Ovary (tissue), 7 donors: ENCODE measurements at regions not wholly inside any gene's neighbourhood (a gene's known extent, or its start where the extent isn't known, plus 50 kb on each side); places are given as distances from the start of the nearest gene placed in this dataset.

Experiments
- DNase-seq, 5 donors: peaks; one replicate each; pipeline ENCODE4 v3.0.0-alpha.2; 2019 to 2020
- H3K27ac ChIP-seq, 2 donors: fragments of 200-600 bp; one replicate each; pipeline versions ENCODE4 v1.5.1 to v1.8.0; 2019 to 2022
- H3K27me3 ChIP-seq: fragments of 200-600 bp; one replicate; pipeline ENCODE4 v1.8.0; 2022
- H3K36me3 ChIP-seq: fragments of 200-600 bp; sonication (generic); one replicate; pipeline ENCODE4 v1.5.1; 2019
- H3K4me1 ChIP-seq: one replicate; pipeline ENCODE4 v1.8.1; 2013; ENCODE audit warnings: mild to moderate bottlenecking, moderate library complexity; ENCODE audit not compliant: insufficient read depth
- H3K4me3 ChIP-seq: fragments of 200-600 bp; sonication (generic); one replicate; pipeline ENCODE4 v1.5.1; 2017
- H3K9me3 ChIP-seq, 2 donors: fragments of 200-600 bp in 1 of 2; sonication (generic) in 1 of 2; one replicate each; pipeline versions ENCODE4 v1.5.1 to v1.8.1; 2013 to 2019; ENCODE audit warnings: mild to moderate bottlenecking in 1 of 2, moderate library complexity in 1 of 2
- EP300 ChIP-seq: sonication (generic); formaldehyde crosslinking; IDR thresholded peaks from one replicate; pipeline ENCODE4 v1.6.1; 2017; ENCODE audit warnings: antibody characterized with exemption
- POLR2A ChIP-seq: fragments of 450-650 bp; IDR thresholded peaks from one replicate; pipeline ENCODE4 v1.6.1; 2017; ENCODE audit warnings: antibody characterized with exemption, mild to moderate bottlenecking, moderate library complexity
- WGBS, 3 donors: extraction: QIAGEN DNeasy Blood & Tissue Kit in 1 of 3; methylation state at CpG; one replicate each; pipeline versions ENCODE4 v1.1.5 to v1.1.7; 2013 to 2017; 5-methylcytosine and 5-hydroxymethylcytosine counted together
- intact Hi-C, 4 donors: fragments of 100-400 bp; cut with DNase I; formaldehyde crosslinking; loops; one replicate each; pipeline versions ENCODE4 v1.11.0 to v1.15.1; 2022 to 2023
- TF ChIP-seq, protein P1 (sequence below), 3 donors: fragments of 450-650 bp in 2 of 3; fragments of 200-600 bp in 1 of 3; IDR thresholded peaks; one replicate each; pipeline versions ENCODE4 v1.5.1 to v1.8.0; 2016 to 2022; ENCODE audit warnings: antibody characterized with exemption in 3 of 3, mild to moderate bottlenecking in 1 of 3
- donor health status: DM: no; HTN: no; CAD: no; lungs with moderate emphysema.
- donor health status: DM: no; HTN: no; CAD: no.
- donor health status: Bipolar disorder and iron deficiency.
- donor health status: DM: no; HTN: no; CAD: no.
- donor health status: DM: yes; HTN: yes; CAD: no.

- no peak overlapping the region for H3K27ac ChIP-seq
- H3K9me3 ChIP-seq: no peaks in the 10 kb centered on the region
- H3K4me3 ChIP-seq: no peak overlapping the region
- DNase-seq: no peak
- H3K36me3 ChIP-seq: no peaks in the 10 kb centered on the region
- no peaks in the 10 kb centered on the region for H3K27me3 ChIP-seq
- TF ChIP-seq EP300: no peak
- WGBS, 3 donors: 83 to 93% (median 85%) methylated on average over 1 of the region's 1 CpG
- intact Hi-C loops: no loop called here
- no peaks in the 10 kb centered on the region for H3K4me1 ChIP-seq
Measured at GRCh38 chr12:115609347-115609746, 668.1 kb downstream of the MED13L start.

DNA sequence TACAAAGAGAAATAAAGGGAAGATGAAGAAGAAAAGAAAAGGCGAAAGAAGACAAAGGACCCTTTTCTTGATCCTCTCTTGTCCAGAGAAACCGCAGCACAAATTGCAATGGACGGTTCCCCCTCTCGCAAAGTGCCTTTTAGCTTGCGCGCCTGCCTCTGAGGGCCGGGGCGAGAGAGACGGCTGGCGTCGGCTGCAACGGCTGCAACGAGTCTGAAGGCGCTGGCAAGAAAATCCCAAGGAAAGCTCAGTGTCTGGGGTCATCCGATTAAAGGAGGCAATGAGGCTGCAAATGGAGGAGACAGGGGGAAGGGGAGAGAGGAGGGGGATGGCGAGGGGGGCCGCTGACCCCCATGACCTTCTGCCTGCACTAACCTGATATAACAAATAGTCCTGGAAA, 671.5 kb downstream of the MED13L start:
- 20 to 34% (median 28%) methylated on average over 17 of the region's 17 CpGs for WGBS, 3 donors

DNA sequence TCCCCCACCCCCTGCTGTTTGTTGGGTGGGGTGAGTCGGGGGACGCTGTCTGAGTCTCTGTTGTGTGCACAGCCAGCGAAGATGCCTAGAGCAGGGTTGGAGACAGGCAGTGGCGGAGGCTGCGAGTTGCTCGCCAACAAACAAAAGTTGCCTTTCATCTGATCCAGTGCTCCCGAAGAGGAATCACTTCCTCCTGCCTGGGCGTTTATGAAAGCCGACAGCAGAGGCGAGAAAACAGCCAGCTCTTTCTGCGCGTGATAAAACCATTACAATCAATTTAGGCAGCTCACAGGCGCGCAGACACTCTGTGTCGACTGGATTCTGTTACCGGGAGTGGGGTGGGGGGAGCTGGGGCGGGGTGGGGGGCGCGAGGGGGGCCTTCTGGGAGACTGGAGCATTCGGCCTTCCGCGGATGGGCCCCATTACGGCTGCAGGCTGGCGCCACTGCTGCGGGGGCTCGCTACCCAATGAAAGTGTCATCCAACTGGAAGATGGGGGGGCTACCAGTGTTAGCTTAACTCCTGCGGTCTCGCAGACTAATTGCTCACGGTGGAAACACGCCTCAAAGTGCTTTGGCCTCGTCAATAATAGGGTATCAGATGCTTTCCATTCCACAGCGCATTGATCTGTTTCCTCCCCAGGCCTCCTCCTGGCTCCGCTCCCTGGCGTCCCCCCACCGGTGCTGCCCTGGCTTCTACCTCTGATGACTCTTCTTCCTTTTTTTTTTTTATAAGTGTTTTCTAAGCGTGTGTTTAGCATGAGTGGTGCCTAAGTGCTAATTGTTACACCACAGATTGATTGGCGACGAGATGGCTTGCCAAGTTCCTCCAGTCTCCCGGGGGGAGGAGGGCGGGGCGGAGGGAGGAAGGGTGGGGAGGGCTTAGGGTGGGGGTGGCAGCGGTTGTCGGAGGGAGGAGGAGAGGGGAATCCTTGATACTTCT, 678.4 kb downstream of the MED13L start:
- intact Hi-C loops: no loop called here
- Histone ChIP-seq H3K27ac (no peak overlapping the region), H3K4me3 (no peak overlapping the region), H3K4me1 (peaks cover 6% of the 10 kb centered on the region), H3K36me3 (no peaks in the 10 kb centered on the region), H3K9me3 (peaks cover 0 to 4% of the 10 kb centered on the region in 2 donors), H3K27me3 (no peaks in the 10 kb centered on the region)
- DNase-seq: peak in 4 of 5 donors; percentile 10 to 36 (median 24)
- TF ChIP-seq, protein P1, sequence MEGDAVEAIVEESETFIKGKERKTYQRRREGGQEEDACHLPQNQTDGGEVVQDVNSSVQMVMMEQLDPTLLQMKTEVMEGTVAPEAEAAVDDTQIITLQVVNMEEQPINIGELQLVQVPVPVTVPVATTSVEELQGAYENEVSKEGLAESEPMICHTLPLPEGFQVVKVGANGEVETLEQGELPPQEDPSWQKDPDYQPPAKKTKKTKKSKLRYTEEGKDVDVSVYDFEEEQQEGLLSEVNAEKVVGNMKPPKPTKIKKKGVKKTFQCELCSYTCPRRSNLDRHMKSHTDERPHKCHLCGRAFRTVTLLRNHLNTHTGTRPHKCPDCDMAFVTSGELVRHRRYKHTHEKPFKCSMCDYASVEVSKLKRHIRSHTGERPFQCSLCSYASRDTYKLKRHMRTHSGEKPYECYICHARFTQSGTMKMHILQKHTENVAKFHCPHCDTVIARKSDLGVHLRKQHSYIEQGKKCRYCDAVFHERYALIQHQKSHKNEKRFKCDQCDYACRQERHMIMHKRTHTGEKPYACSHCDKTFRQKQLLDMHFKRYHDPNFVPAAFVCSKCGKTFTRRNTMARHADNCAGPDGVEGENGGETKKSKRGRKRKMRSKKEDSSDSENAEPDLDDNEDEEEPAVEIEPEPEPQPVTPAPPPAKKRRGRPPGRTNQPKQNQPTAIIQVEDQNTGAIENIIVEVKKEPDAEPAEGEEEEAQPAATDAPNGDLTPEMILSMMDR (IDR thresholded peaks at IDR 0.05): no peak
- TF ChIP-seq EP300 (no peak), POLR2A (no peak)
- WGBS, 3 donors: 2 to 8% (median 5%) methylated on average over 42 to 43 of the region's 43 CpGs

More for the DNA sequence above, 671.5 kb downstream of the MED13L start:
- Histone ChIP-seq H3K4me1 (no peaks in the 10 kb centered on the region), H3K27me3 (no peaks in the 10 kb centered on the region), H3K36me3 (no peaks in the 10 kb centered on the region), H3K4me3 (no peak overlapping the region), H3K9me3 (peaks cover 0 to 3% of the 10 kb centered on the region in 2 donors), H3K27ac (no peak overlapping the region)
- DNase-seq: no peak
- intact Hi-C loops: no loop called here
- TF ChIP-seq EP300 (no peak), POLR2A (no peak)
- TF ChIP-seq, protein P1 (IDR thresholded peaks at IDR 0.05): no peak

GRCh38 chr12:115597157-115597712, 680.3 kb downstream of the MED13L start:
- TF ChIP-seq, protein P1 (IDR thresholded peaks at IDR 0.05): no peak
- TF ChIP-seq EP300 (no peak), POLR2A (no peak)
- intact Hi-C loops: no loop called here

DNA sequence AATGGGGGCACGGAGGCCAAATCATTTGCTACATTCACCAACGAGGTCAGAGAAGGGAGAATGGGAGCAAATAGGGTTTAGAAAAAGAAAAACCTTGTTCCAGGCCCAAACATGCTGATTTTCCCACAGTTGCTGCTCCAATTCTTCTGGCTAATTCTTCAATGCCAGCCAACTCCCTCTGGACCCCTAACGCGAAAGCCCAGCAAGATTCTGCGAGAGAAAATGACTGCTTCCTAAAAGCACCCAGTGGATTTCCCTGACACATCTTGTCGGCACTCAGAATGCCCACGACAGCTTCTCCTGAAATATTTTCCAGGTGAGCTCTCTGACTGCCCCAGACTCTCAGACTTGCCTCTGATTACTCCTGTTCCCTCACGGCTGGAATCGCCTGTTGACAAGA, 689.4 kb downstream of the MED13L start:
- TF ChIP-seq EP300: no peak
- Histone ChIP-seq H3K4me1 (no peaks in the 10 kb centered on the region), H3K4me3 (no peak overlapping the region), H3K36me3 (no peaks in the 10 kb centered on the region), H3K27ac (no peak overlapping the region), H3K27me3 (no peaks in the 10 kb centered on the region), H3K9me3 (no peaks in the 10 kb centered on the region)
- 80 to 87% (median 82%) methylated on average over 9 of the region's 9 CpGs for WGBS, 3 donors
- no peak for DNase-seq
- intact Hi-C loops: no loop called here

More at GRCh38 chr12:115597157-115597712, 680.3 kb downstream of the MED13L start:
- Histone ChIP-seq H3K9me3 (peaks cover 0 to 4% of the 10 kb centered on the region in 2 donors), H3K36me3 (no peaks in the 10 kb centered on the region), H3K27me3 (no peaks in the 10 kb centered on the region), H3K4me1 (peaks cover 6% of the 10 kb centered on the region), H3K4me3 (no peak overlapping the region), H3K27ac (no peak overlapping the region)
- 70 to 78% (median 70%) methylated on average over 3 of the region's 3 CpGs for WGBS, 3 donors
- no peak for DNase-seq
